ENCODE measurements at regions not wholly inside any gene's neighbourhood (a gene's known extent, or its start where the extent isn't known, plus 50 kb on each side); places are given as distances from the start of the nearest gene placed in this dataset.
A peak's percentile ranks its signal among the peaks of the same experiment; 100 is the strongest.
"Not testable (repeated sequence)": the region's sequence is repeated elsewhere in the genome, so short reads cannot be mapped to it uniquely, and the experiment has no call there.

GRCh38 chr21:36207577-36208320, 51.1 kb downstream of the DOP1B start:
- Mint-ChIP-seq H3K9me3 (no peaks in the 10 kb centered on the region), H3K36me3 (peaks cover 26% of the 10 kb centered on the region), H3K27me3 (no peaks in the 10 kb centered on the region), H3K4me3 (no peak overlapping the region), H3K27ac (no peak overlapping the region), H3K4me1 (peaks cover 10% of the 10 kb centered on the region)
- DNase-seq (ENCODE audit: low spot score in 2 of 2) (no peak), ATAC-seq (ENCODE audit: low read depth) (no peak)

- Mint-ChIP-seq H3K27ac (no peak overlapping the region), H3K4me3 (no peak overlapping the region), H3K9me3 (no peaks in the 10 kb centered on the region), H3K36me3 (peaks cover 21% of the 10 kb centered on the region), H3K4me1 (peaks cover 9% of the 10 kb centered on the region), H3K27me3 (no peaks in the 10 kb centered on the region)
- DNase-seq (ENCODE audit: low spot score in 2 of 2) (no peak), ATAC-seq (ENCODE audit: low read depth) (no peak)
Observed at GRCh38 chr21:36208326-36209013, 51.8 kb downstream of the DOP1B start.

GRCh38 chr21:36209626-36210171, 53.1 kb downstream of the DOP1B start:
- no peaks in the 10 kb centered on the region for H3K9me3 Mint-ChIP-seq
- peak; percentile 16 to 17 for DNase-seq (ENCODE audit: low spot score in 2 of 2)
- H3K36me3 Mint-ChIP-seq, result peaks cover 22% of the 10 kb centered on the region
- no peak overlapping the region for H3K27ac Mint-ChIP-seq
- peak; percentile 35 for ATAC-seq (ENCODE audit: low read depth)
- H3K4me3 Mint-ChIP-seq, result no peak overlapping the region
- H3K4me1 Mint-ChIP-seq, result peaks cover 9% of the 10 kb centered on the region
- no peaks in the 10 kb centered on the region for H3K27me3 Mint-ChIP-seq

DNA sequence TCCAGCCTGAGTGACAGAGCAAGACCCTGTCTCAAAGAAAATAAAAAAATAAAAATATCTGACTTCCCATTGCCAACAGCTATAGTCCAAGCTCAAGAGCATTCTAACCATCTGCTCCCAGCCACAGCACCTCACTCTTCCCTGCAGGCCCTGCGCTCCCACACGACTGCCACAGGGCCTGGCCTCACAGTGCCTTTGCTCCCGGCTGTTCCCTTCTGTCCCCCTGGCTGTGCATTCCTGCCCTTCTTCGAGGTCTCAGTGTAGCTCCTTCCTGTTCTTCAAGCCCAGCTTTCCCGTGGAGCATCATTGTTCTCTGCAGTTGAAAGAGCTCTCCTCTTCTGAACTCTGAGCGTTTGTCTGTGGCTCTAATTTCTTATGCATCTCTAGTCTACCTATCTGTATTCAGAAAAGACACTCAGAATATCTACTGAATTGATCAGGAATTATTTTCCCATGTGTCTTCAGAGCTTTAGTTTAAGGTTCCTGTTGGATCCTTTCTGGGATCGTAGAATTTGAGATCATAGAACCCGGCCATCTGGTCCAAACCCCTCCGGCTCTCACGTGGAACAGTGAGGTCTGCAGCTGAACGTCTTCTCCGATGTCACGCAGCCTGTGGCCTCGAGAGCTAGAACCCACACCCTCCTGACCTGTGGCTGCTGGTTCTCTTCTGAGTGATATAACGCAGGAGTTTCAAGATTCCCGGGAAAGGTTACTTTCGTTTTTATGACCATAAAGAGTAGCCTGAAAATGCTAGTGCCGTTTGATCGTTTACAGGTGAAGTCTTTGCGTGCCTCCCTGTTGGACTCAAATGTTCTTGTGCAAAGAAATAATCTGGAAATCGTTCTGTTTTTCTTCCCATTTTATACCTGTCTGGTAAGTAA, 54.4 kb downstream of the DOP1B start:
- no peak overlapping the region for H3K27ac Mint-ChIP-seq
- peaks cover 21% of the 10 kb centered on the region for H3K36me3 Mint-ChIP-seq

DNA sequence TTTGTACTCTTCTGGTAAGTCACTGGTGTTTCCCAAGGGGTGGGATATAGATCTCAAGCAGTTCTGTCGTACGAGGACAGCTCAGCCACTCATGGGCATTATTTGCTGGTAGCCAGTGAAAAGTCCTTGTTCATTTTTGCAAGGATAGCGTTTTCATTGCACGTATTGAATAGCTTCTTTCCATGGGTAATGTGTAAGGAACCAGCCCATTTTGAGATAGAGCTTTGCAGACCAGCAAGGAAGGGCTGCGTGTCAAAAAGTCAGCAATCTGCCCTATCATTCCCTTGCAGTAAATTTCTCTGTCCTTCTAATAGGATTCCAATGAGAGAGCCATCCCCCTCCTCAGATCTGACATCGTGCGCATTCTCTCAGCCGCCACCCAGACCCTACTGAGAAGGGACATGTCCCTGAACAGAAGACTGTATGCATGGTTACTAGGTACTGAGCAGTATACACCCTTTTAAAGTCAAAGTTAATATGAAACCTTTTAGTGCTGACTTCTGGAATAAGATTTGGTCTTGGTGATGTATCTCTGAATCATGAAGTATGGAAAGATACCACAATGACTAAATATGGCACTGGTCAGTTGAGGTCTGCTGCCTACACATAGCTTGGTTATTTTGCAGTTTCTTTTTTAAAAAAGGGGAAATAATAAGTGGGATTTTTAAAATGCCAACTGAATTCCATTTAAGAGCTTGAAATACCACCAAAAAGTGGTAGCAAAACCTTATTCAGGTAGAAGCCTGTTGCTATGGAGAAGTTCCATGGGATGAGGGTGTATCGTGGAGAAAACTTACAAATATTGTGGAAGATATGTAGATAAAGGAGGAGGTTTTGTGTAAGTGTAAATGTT, 55.3 kb downstream of the DOP1B start:
- DNase-seq (ENCODE audit: low spot score in 2 of 2), result no peak
- no peak for ATAC-seq (ENCODE audit: low read depth)
- Mint-ChIP-seq H3K9me3 (no peaks in the 10 kb centered on the region), H3K36me3 (peaks cover 21% of the 10 kb centered on the region), H3K4me3 (no peak overlapping the region), H3K27ac (no peak overlapping the region), H3K4me1 (peaks cover 9% of the 10 kb centered on the region), H3K27me3 (no peaks in the 10 kb centered on the region)

More for the DNA sequence above, 54.4 kb downstream of the DOP1B start:
- Mint-ChIP-seq H3K9me3 (no peaks in the 10 kb centered on the region), H3K4me3 (no peak overlapping the region), H3K4me1 (peaks cover 9% of the 10 kb centered on the region), H3K27me3 (no peaks in the 10 kb centered on the region)
- no peak for ATAC-seq (ENCODE audit: low read depth)
- no peak for DNase-seq (ENCODE audit: low spot score in 2 of 2)

DNA sequence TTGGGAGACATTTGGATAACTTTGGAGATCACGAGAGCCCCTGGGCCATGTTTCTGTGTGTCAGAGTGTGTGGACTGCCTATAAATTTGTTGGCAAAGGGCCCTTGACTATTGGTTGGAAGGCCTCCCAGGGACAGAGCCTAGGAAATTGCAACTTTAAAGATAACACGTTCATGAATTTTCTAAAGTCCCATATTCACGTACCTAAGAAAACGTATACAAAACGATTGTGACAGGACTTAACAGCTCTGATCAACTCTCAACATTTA, 55.8 kb downstream of the DOP1B start:
- Mint-ChIP-seq H3K9me3 (no peaks in the 10 kb centered on the region), H3K27me3 (no peaks in the 10 kb centered on the region), H3K27ac (no peak overlapping the region), H3K4me3 (no peak overlapping the region), H3K36me3 (peaks cover 26% of the 10 kb centered on the region), H3K4me1 (peaks cover 9% of the 10 kb centered on the region)
- no peak for DNase-seq (ENCODE audit: low spot score in 2 of 2)
- ATAC-seq (ENCODE audit: low read depth), result no peak

DNA sequence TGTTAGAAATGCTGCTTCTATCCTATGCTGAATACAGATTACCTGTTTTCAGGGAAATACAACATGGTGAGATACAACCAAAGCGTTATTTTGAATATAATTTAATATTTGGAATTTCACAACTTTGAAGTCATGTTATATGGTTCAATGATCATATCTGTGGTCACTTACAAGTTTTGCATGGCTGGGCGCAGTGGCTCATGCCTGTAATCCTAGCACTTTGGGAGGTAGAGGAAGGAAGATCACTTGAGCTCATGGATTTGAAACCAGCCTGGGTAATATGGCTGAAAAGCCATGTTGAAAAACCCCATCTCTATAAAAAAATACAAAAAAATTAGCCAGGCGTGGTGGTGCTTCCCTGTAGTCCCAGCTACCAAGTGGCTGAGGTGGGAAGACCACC, 57.9 kb downstream of the DOP1B start:
- DNase-seq (ENCODE audit: low spot score in 2 of 2) (no peak), ATAC-seq (ENCODE audit: low read depth) (no peak)
- Mint-ChIP-seq H3K4me3 (no peak overlapping the region), H3K4me1 (peaks cover 9% of the 10 kb centered on the region), H3K36me3 (peaks cover 31% of the 10 kb centered on the region), H3K27me3 (no peaks in the 10 kb centered on the region), H3K9me3 (no peaks in the 10 kb centered on the region), H3K27ac (no peak overlapping the region)

DNA sequence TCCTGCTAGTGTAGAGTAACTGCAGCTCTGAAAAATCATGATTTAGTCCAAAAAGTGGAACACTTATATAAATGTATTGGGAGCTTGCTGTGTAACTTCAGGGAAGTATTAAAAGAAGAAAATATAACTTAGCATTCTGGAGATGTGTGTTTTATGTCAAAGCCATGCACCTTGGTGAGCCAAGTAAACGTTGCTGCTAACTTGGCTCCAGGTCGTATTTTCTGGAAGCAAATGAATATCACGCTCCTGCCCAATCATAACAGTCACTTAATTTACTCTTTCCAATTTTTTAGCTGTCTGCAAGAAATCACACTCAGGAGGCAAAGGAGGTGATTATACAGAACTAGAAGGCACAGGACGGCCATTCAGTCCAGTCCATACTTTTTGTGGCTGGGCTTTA, 61.1 kb downstream of the DOP1B start:
- H3K4me3 Mint-ChIP-seq, result no peak overlapping the region
- no peaks in the 10 kb centered on the region for H3K27me3 Mint-ChIP-seq
- peaks cover 3% of the 10 kb centered on the region for H3K4me1 Mint-ChIP-seq
- no peak for ATAC-seq (ENCODE audit: low read depth)
- H3K27ac Mint-ChIP-seq, result no peak overlapping the region
- no peaks in the 10 kb centered on the region for H3K9me3 Mint-ChIP-seq
- no peak for DNase-seq (ENCODE audit: low spot score in 2 of 2)
- H3K36me3 Mint-ChIP-seq, result peaks cover 22% of the 10 kb centered on the region

GRCh38 chr21:36218691-36219090, 62.1 kb downstream of the DOP1B start:
- no peak overlapping the region for H3K4me3 Mint-ChIP-seq
- H3K27me3 Mint-ChIP-seq, result no peaks in the 10 kb centered on the region
- no peak for DNase-seq (ENCODE audit: low spot score in 2 of 2)
- no peak for ATAC-seq (ENCODE audit: low read depth)
- H3K27ac Mint-ChIP-seq, result no peak overlapping the region
- H3K36me3 Mint-ChIP-seq, result peaks cover 25% of the 10 kb centered on the region
- H3K9me3 Mint-ChIP-seq, result no peaks in the 10 kb centered on the region
- peaks cover 3% of the 10 kb centered on the region for H3K4me1 Mint-ChIP-seq

DNA sequence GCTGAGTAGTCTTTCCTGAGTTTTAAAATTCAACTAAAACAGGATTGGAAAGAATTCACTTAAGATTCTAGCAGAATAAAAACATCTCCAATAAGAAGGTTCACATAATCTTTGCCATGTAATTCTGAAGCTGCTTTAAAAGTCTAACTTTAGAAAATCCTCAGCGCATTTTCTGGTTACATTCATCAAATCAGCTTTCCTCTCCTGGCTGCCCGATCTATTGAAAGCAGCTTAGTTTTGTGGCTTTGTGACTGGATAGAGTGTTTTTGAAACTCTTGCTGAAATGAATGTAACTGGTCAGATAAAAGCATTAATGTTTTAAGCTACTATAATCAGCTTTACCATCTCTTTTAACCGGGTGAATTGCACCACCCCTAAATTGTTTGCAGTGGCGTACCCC, 66.8 kb downstream of the DOP1B start:
- ATAC-seq (ENCODE audit: low read depth) (no peak), DNase-seq (ENCODE audit: low spot score in 2 of 2) (no peak)
- peaks cover 23% of the 10 kb centered on the region for H3K36me3 Mint-ChIP-seq
- no peak overlapping the region for H3K4me3 Mint-ChIP-seq
- no peaks in the 10 kb centered on the region for H3K27me3 Mint-ChIP-seq
- H3K4me1 Mint-ChIP-seq, result peaks cover 3% of the 10 kb centered on the region
- H3K27ac Mint-ChIP-seq, result no peak overlapping the region
- no peaks in the 10 kb centered on the region for H3K9me3 Mint-ChIP-seq

DNA sequence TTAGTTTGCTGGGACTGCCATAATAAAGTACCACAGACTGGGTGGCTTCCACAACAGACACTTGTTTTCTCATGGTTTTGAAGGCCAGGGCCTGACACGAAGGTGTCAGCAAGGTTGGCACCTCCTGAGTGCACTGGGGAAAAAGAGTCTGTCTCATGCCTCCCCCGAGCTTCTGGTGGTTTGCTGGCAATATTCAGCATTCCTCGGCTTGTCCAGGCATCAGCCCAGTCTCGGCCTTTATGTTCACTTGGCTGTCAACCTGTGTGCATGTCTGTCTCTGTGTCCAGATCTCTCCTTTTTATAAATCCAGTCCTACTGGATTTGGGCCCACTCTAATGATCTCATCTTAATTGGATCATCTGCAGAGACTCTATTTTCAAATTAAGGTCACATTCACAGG, 72.6 kb downstream of the DOP1B start:
- DNase-seq (ENCODE audit: low spot score in 2 of 2) (no peak), ATAC-seq (ENCODE audit: low read depth) (no peak)
- peaks cover 2% of the 10 kb centered on the region for H3K4me1 Mint-ChIP-seq
- no peaks in the 10 kb centered on the region for H3K9me3 Mint-ChIP-seq
- no peak overlapping the region for H3K4me3 Mint-ChIP-seq
- H3K36me3 Mint-ChIP-seq, result peaks cover 31% of the 10 kb centered on the region
- H3K27ac Mint-ChIP-seq, result no peak overlapping the region
- H3K27me3 Mint-ChIP-seq, result no peaks in the 10 kb centered on the region

- Mint-ChIP-seq H3K36me3 (peaks cover 29% of the 10 kb centered on the region), H3K4me1 (peaks cover 15% of the 10 kb centered on the region)
- not testable (repeated sequence) for H3K27ac Mint-ChIP-seq; DNase-seq (ENCODE audit: low spot score in 2 of 2); H3K9me3 Mint-ChIP-seq; H3K4me3 Mint-ChIP-seq; H3K27me3 Mint-ChIP-seq; ATAC-seq (ENCODE audit: low read depth)
Observed at GRCh38 chr21:36231444-36231843, 74.8 kb downstream of the DOP1B start.

- no peak overlapping the region for H3K27ac Mint-ChIP-seq
Observed at GRCh38 chr21:36232641-36233040, 76.0 kb downstream of the DOP1B start.

More at GRCh38 chr21:36232641-36233040, 76.0 kb downstream of the DOP1B start:
- Mint-ChIP-seq H3K27me3 (no peaks in the 10 kb centered on the region), H3K4me3 (no peak overlapping the region), H3K9me3 (no peaks in the 10 kb centered on the region), H3K36me3 (peaks cover 27% of the 10 kb centered on the region), H3K4me1 (peaks cover 17% of the 10 kb centered on the region)
- DNase-seq (ENCODE audit: low spot score in 2 of 2) (no peak), ATAC-seq (ENCODE audit: low read depth) (no peak)
